ENCODE measurements at regions not wholly inside any gene's neighbourhood (a gene's known extent, or its start where the extent isn't known, plus 50 kb on each side); places are given as distances from the start of the nearest gene placed in this dataset.

DNA sequence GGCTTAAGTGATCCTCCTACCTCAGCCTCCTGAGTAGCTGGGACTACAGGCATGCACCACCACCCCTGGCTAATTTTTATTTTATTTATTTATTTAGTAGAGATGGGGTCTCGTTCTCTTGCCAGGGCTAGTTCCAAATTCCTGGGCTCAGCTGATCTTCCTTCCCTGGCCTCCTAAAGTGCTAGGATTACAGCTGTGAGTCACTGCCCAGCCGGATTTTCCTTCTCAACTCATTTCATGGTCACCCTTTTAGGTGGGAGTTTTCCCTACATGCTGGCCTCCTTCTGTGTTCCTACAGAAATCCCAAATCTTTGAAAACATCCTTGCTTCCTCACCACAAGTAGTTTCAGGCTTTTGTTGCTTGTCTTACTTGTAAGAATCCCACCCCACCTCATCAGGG is 102.1 kb upstream of the SIAH1 start:
- Histone ChIP-seq H3K36me3 (no peaks in the 10 kb centered on the region), H3K27me3 (no peaks in the 10 kb centered on the region), H3K9ac (no peak overlapping the region), H3K4me3 (no peak overlapping the region), H3K9me3 (replicated peaks in 1 of 11) (peaks cover 7 to 21% (median 10%) of the 10 kb centered on the region in 11 experiments; a peak in 19 of 22 replicates), H3K4me1 (peaks cover 0 to 10% (median 0%) of the 10 kb centered on the region in 10 experiments; a peak in 2 of 20 replicates), H4K20me1 (no peaks in the 10 kb centered on the region), H3K4me2 (no peak overlapping the region), H3K27ac (no peak overlapping the region)
- TF ChIP-seq Cebpa-rat (IDR thresholded peaks at IDR 0.05) = no peak

DNA sequence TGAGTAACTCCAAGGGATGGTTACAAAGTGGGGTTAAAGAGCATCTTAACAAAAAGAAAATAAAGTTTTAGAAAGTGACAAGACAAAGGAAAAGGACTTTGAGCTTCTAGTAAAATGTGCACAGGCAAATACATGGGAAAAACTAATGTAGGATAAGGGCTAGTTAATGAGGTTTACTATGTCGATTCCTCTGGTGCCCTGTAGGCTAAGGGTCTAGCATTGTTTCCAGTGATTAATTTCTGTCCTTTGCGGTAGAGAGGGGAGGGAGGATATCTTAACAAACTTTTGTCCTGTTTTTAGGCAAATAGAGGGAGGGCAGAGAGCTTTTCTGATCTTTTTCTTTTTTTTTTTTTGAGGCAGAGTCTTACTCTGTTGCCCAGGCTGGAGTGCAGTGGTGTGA is 96.6 kb upstream of the SIAH1 start:
- Histone ChIP-seq H3K27ac (no peak overlapping the region), H3K9ac (no peak overlapping the region), H4K20me1 (no peaks in the 10 kb centered on the region), H3K4me1 (peaks cover 0 to 8% (median 0%) of the 10 kb centered on the region in 10 experiments; a peak in 2 of 20 replicates), H3K9me3 (replicated peaks in 1 of 11) (peaks cover 7 to 24% (median 13%) of the 10 kb centered on the region in 11 experiments; a peak in 19 of 22 replicates), H3K4me3 (no peak overlapping the region), H3K27me3 (no peaks in the 10 kb centered on the region), H3K36me3 (no peaks in the 10 kb centered on the region), H3K4me2 (no peak overlapping the region)
- no peak for TF ChIP-seq Cebpa-rat (IDR thresholded peaks at IDR 0.05)

- no peak overlapping the region for H3K27ac ChIP-seq
- no peak overlapping the region for H3K4me2 ChIP-seq
- H3K9ac ChIP-seq = no peak overlapping the region
- no peak for TF ChIP-seq Cebpa-rat (IDR thresholded peaks at IDR 0.05)
- no peaks in the 10 kb centered on the region for H3K27me3 ChIP-seq
- H3K36me3 ChIP-seq = no peaks in the 10 kb centered on the region
- no peak overlapping the region for H3K4me3 ChIP-seq
- peaks cover 7 to 24% (median 13%) of the 10 kb centered on the region in 11 experiments; a peak in 19 of 22 replicates for H3K9me3 ChIP-seq (replicated peaks in 1 of 11)
- peaks cover 0 to 3% (median 0%) of the 10 kb centered on the region in 10 experiments; a peak in 2 of 20 replicates for H3K4me1 ChIP-seq
- H4K20me1 ChIP-seq = no peaks in the 10 kb centered on the region
Measured at GRCh38 chr16:48481211-48481610, 96.0 kb upstream of the SIAH1 start.

GRCh38 chr16:48479955-48480354 is 94.7 kb upstream of the SIAH1 start:
- TF ChIP-seq Cebpa-rat (IDR thresholded peaks at IDR 0.05) = no peak
- no peak overlapping the region for H3K4me3 ChIP-seq
- no peak overlapping the region for H3K27ac ChIP-seq

DNA sequence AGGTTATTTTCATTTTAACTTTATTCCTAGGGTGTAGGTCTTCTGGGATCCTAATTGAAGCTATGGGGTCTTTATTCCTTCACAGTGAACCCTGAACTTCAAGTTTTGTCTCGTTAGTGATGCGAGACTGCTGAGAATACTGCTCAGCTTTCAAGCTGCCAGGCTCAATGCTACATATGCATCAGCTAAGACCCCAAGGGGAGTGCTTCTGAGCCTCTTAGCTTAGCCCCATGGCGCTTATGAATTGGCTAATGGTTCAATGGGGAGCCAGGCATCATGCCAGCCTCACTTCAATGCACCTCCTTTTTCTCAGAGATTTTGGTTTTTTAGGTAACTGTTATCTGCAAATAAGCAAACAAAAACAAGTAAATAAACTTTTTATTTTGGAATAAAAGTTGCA is 94.1 kb upstream of the SIAH1 start:
- Histone ChIP-seq H3K9me3 (replicated peaks in 1 of 11) (peaks cover 7 to 22% (median 13%) of the 10 kb centered on the region in 11 experiments; a peak in 20 of 22 replicates), H3K36me3 (no peaks in the 10 kb centered on the region), H4K20me1 (no peaks in the 10 kb centered on the region), H3K4me3 (no peak overlapping the region), H3K4me1 (no peaks in the 10 kb centered on the region), H3K27me3 (no peaks in the 10 kb centered on the region), H3K4me2 (no peak overlapping the region), H3K9ac (no peak overlapping the region), H3K27ac (no peak overlapping the region)
- TF ChIP-seq Cebpa-rat (IDR thresholded peaks at IDR 0.05) = no peak

More at GRCh38 chr16:48479955-48480354, 94.7 kb upstream of the SIAH1 start:
- no peak overlapping the region for H3K9ac ChIP-seq
- H3K4me2 ChIP-seq = no peak overlapping the region
- H3K36me3 ChIP-seq = no peaks in the 10 kb centered on the region
- H3K27me3 ChIP-seq = no peaks in the 10 kb centered on the region
- no peaks in the 10 kb centered on the region for H3K4me1 ChIP-seq
- peaks cover 7 to 24% (median 13%) of the 10 kb centered on the region in 11 experiments; a peak in 19 of 22 replicates for H3K9me3 ChIP-seq (replicated peaks in 1 of 11)
- no peaks in the 10 kb centered on the region for H4K20me1 ChIP-seq

- no peak overlapping the region for H3K9ac ChIP-seq
- no peak overlapping the region for H3K27ac ChIP-seq
- no peaks in the 10 kb centered on the region for H3K4me1 ChIP-seq
- H3K36me3 ChIP-seq = no peaks in the 10 kb centered on the region
- no peak overlapping the region for H3K4me3 ChIP-seq
- no peak overlapping the region for H3K4me2 ChIP-seq
- H4K20me1 ChIP-seq = no peaks in the 10 kb centered on the region
- no peaks in the 10 kb centered on the region for H3K27me3 ChIP-seq
- no peak for TF ChIP-seq Cebpa-rat (IDR thresholded peaks at IDR 0.05)
- H3K9me3 ChIP-seq (replicated peaks in 1 of 11) = peaks cover 6 to 21% (median 10%) of the 10 kb centered on the region in 11 experiments; a peak in 20 of 22 replicates
Measured at GRCh38 chr16:48478393-48478792, 93.2 kb upstream of the SIAH1 start.

DNA sequence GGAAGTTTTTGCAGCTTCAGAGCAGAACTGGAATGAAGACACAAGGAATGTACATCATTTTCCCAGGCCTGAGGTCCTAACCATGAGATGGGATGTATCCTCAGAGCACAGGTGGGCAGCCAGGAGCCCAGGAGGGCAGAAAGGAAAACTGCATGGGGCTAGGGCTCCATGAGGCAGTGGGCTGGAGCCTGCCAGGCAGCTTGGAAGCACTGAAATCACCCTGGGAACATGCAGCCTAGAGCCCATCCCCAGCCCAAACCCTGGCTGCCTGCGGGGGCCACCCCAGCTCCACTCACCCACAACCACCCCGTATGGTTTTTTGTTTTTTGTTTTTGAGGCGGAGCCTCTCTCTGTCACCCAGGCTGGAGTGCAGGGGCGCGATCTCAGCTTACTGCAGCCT is 86.2 kb upstream of the SIAH1 start:
- Histone ChIP-seq H3K9ac (no peak overlapping the region), H3K27ac (no peak overlapping the region), H3K9me3 (replicated peaks in 1 of 11) (peaks cover 0 to 16% (median 11%) of the 10 kb centered on the region in 11 experiments; a peak in 12 of 22 replicates), H4K20me1 (no peaks in the 10 kb centered on the region), H3K4me3 (no peak overlapping the region), H3K27me3 (no peaks in the 10 kb centered on the region), H3K4me1 (no peaks in the 10 kb centered on the region), H3K4me2 (no peak overlapping the region), H3K36me3 (no peaks in the 10 kb centered on the region)
- no peak for TF ChIP-seq Cebpa-rat (IDR thresholded peaks at IDR 0.05)

DNA sequence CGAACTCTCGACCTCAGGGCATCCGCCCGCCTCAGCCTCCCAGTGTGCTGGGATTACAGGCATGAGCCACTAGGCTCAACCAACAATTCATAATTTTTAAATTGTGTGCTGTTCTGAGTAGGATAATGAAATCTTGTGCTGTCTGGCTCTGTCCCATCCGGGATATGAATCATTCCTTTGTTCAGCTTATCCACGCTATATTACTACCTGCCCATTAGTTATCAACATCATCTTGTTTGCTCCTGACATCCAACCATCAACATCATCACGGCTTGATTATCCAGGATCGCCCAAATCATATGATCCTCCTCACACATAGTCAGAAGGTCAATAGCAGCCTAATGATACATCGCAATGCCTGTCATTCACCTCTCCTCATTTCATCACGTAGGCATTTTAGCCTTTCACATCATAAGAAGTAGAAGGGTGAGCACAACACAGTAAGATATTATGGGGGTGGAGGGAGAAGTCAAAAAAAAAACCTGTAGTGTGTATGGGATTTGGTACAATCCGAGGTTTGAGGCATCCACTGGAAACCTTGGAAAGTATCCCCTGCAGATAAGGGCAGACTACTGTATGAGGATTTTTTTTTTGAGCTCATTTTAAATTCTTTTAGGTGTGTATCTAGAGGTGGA is 77.0 kb upstream of the SIAH1 start:
- Histone ChIP-seq H3K9me3 (replicated peaks in 1 of 11) (peaks cover 6 to 35% (median 21%) of the 10 kb centered on the region in 11 experiments; a peak in 19 of 22 replicates), H3K27ac (no peak overlapping the region), H3K36me3 (no peaks in the 10 kb centered on the region), H4K20me1 (no peaks in the 10 kb centered on the region), H3K4me3 (no peak overlapping the region), H3K4me1 (peaks cover 11 to 35% (median 17%) of the 10 kb centered on the region in 10 experiments), H3K27me3 (0 out of 22 replicates have a peak, but pooled peaks cover 0 to 2% (median 0%) of the 10 kb centered on the region in 11 experiments), H3K9ac (no peak overlapping the region), H3K4me2 (no peak overlapping the region)
- no peak for TF ChIP-seq Cebpa-rat (IDR thresholded peaks at IDR 0.05)

DNA sequence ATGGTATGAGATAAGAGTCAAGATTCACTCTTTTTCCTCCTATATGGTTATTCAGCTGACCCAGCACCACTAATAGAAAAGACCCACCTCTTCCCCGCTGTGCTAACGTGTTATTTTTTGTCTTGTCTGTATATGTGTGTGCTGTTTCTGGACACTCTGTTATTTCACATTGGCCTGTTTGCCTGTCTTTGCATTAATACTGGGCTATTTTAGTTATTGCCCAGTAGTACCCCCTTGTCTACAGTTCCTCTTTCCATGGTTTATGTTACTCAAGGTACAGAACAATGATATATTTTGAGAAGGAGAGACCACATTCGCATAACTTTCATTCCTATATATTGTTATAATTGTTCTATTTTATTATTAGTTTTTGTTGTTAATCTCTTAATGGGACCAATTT is 74.0 kb upstream of the SIAH1 start:
- 0 out of 22 replicates have a peak, but pooled peaks cover 0 to 6% (median 0%) of the 10 kb centered on the region in 11 experiments for H3K27me3 ChIP-seq
- H3K4me3 ChIP-seq = no peak overlapping the region
- H3K4me2 ChIP-seq = peak overlapping the region in 5 of 11 experiments; percentile 12 to 85 (median 56); a peak in 7 of 22 replicates
- peak overlapping the region in 4 of 11 experiments; percentile 39 to 72 (median 56); a peak in 5 of 22 replicates for H3K27ac ChIP-seq
- H3K36me3 ChIP-seq = no peaks in the 10 kb centered on the region
- no peaks in the 10 kb centered on the region for H4K20me1 ChIP-seq
- no peak for TF ChIP-seq Cebpa-rat (IDR thresholded peaks at IDR 0.05)
- no peak overlapping the region for H3K9ac ChIP-seq
- peaks cover 24 to 54% (median 32%) of the 10 kb centered on the region in 10 experiments for H3K4me1 ChIP-seq
- peaks cover 0 to 6% (median 3%) of the 10 kb centered on the region in 11 experiments; a peak in 10 of 22 replicates for H3K9me3 ChIP-seq (replicated peaks in 1 of 11)

All from BLaER1 treated with 17β-estradiol and CSF1 and Interleukin-3, amounts not matched to agents 10 nM and 100 nM (cell line).